SK-N-MC (cell line): ENCODE measurements at regions not wholly inside any gene's neighbourhood (a gene's known extent, or its start where the extent isn't known, plus 50 kb on each side); places are given as distances from the start of the nearest gene placed in this dataset.

Source experiments
- EZH2 ChIP-seq: fragments of 200-600 bp; sonication (generic); IDR thresholded peaks from one replicate; pipeline ENCODE4 v1.6.1; 2017; ENCODE audit warnings: antibody characterized with exemption
- FOXP2 ChIP-seq: optimal IDR thresholded peaks from 2 replicates; pipeline ENCODE3; 2011; ENCODE audit warnings: mild to moderate bottlenecking, moderate library complexity; ENCODE audit not compliant: insufficient read depth; ENCODE audit errors: extremely low read length, control extremely low read depth
- POLR2AphosphoS5 ChIP-seq: IDR thresholded peaks from 2 replicates; pipeline ENCODE4 v1.6.1; 2012; ENCODE audit warnings: mild to moderate bottlenecking, low read depth, low read length, borderline replicate concordance

DNA sequence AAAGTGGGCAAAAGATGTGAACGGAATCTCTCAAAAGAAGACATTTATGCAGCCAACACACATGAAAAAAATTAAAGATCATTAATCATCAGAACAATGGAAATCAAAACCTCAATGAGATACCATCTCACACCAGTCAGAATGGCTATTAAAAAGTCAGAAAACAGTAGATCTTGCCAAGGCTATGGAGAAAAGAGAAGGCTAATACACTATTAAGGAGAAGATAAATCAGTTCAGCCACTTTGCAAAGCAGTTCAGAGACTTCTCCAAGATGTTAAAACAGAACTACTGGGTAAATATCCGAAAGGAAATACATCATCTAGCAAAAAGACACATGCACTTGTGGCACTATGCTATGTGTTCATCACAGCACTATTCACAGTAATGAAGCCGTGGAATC, 388.2 kb upstream of the LUZP2 start:
- TF ChIP-seq POLR2AphosphoS5: no peak
- no peak for TF ChIP-seq FOXP2
- no peak for TF ChIP-seq EZH2
